Sciatic nerve (tissue), 2 donors: ENCODE measurements at regions not wholly inside any gene's neighbourhood (a gene's known extent, or its start where the extent isn't known, plus 50 kb on each side); places are given as distances from the start of the nearest gene placed in this dataset.

Experiments used
- ATAC-seq: fragments of 200-7000 bp; cut with Tn5 transposase; one replicate; pipeline ENCODE4 v1.9.1; 2020; ENCODE audit warnings: mild to moderate bottlenecking, moderate library complexity
- DNase-seq: peaks from one replicate; pipeline ENCODE4 v3.0.0-alpha.2; 2020; ENCODE audit warnings: low spot score
- intact Hi-C: fragments of 100-400 bp; cut with DNase I; formaldehyde crosslinking; loops from one replicate; pipeline ENCODE4 v1.14.2; 2022
- donor health status: DM: no; HTN: no; CAD: no.
- donor health status: DM: no; HTN: no; CAD: no.

- intact Hi-C loops: no loop called here
- ATAC-seq (no peak), DNase-seq (no peak)
Observed at GRCh38 chr4:162954976-162955375, 211.7 kb downstream of the NAF1 start.

GRCh38 chr4:162952232-162952631, 214.5 kb downstream of the NAF1 start:
- ATAC-seq (no peak), DNase-seq (no peak)
- intact Hi-C loops: no loop called here

DNA sequence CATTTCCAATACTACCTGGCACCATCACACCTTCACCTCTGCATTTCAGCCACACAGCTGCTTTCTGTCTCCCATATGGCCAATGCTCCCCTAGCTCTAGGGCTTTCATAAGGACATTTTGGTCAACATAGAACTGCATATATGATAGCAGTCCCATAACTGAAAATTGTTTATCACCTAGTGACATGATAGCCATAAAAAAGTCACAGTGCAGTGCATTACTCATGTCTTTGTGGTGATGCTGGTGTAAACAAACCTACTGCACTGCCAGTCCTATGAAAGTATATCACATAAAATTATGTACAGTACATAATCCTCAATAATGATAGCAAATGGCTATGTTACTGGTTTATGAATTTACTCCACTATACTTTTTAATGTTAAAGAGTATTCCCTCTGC, 221.0 kb downstream of the NAF1 start:
- no peak for ATAC-seq
- no peak for DNase-seq
- intact Hi-C loops: loop anchor here (5.0 kb wide), 1 partner anchor 307 kb away; no protein-coding TSS in a partner anchor

- no peak for DNase-seq
- intact Hi-C loops: no loop called here
- ATAC-seq: no peak
Observed at GRCh38 chr4:162943263-162943662, 223.4 kb downstream of the NAF1 start.

DNA sequence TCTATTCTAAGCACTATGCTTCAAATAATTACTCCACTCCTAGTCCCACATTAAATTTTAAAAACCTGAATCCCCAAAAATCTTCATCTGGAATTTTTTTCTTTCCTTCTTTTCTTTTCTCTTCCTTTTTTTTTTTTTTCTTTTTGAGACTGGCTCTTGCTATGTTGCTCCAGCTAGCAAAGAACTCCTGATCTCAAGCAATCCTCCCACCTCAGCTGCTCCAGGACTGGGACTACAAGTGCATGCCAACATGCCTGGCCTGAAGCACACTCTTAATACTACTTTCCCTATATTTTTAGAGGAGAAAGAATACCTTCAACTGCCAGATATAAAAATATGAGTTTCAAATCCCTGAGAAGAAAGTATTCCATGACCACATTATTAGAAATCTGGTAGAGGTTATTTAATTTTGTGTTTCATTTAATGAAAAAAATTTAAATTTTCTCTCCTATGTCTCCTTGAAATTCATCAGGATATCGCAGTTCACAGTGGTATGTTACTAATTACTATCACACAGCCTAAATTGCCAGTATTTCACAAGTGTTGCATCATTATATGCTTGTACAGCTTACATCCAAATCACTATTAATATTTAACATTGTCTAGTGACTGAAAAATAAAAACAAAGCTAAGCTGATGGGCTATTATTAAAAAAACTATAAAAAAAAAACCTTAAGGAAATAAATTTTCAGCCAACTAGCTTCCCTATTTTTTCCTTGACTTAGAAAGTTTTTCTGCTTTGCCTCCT, 227.8 kb downstream of the NAF1 start:
- intact Hi-C loops: no loop called here
- ATAC-seq (no peak), DNase-seq (no peak)

DNA sequence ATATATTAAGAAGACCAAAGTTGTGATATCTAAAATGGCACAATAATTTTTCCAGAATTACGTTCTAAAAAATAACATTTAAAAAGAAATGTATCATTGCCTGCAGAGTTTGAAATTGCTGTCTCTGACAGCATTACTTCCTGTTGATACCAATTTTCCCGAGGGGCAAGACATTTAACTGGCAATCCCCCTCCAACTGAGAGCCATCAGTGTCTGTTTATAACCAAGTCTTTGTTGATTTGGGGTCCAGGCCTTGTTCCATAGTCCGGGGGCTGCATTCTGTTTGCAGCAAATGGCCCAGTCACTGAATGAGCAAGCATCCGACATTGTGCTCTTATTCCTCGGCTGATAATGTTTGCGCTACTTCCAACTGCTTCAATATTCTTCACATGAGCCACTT, 231.5 kb downstream of the NAF1 start:
- ATAC-seq (no peak), DNase-seq (no peak)
- intact Hi-C loops: no loop called here

- intact Hi-C loops: no loop called here
- DNase-seq (no peak), ATAC-seq (no peak)
Observed at GRCh38 chr4:162931286-162931685, 235.4 kb downstream of the NAF1 start.

- intact Hi-C loops: no loop called here
- DNase-seq (no peak), ATAC-seq (no peak)
Observed at GRCh38 chr4:162921178-162921785, 245.4 kb downstream of the NAF1 start.

DNA sequence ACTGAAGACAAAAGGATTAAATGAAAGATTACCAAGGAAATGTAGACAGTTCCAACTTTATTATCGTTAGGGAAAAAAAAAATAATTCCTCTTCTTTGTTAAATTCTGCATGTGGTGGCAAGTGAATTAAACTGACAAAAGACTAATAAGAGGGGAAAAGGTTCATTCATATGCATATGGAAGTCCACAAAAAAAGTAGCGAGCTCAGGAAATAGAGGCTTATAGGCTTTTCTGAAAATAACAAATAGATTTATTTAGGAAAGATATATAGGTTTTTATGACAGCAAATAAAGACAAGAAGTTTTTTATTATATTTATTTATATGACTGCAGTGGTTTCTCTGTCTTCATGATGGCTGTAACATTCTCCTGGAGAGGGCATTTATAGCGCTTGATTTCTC, 246.0 kb downstream of the NAF1 start:
- intact Hi-C loops: no loop called here
- DNase-seq: no peak

DNA sequence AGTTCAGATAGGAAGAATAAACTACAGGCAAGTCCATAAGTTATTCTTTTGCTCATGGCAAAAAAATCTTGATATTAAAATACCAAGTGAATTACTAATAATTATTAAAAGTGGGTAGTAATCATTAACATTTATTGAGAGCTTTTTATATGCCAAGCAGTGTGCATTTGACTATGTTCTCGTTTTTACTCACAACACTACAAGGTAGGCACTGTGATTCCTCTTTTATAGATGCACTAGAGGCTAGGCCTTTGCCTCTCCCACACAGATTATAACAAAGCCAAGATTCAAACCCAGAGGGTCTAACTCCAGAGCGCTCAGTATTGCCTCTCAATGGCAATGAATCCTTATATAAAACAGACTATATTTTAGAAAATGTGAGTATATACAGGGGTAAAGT, 254.2 kb downstream of the NAF1 start:
- ATAC-seq: no peak
- intact Hi-C loops: no loop called here
- no peak for DNase-seq

More for the DNA sequence above, 246.0 kb downstream of the NAF1 start:
- no peak for ATAC-seq

DNA sequence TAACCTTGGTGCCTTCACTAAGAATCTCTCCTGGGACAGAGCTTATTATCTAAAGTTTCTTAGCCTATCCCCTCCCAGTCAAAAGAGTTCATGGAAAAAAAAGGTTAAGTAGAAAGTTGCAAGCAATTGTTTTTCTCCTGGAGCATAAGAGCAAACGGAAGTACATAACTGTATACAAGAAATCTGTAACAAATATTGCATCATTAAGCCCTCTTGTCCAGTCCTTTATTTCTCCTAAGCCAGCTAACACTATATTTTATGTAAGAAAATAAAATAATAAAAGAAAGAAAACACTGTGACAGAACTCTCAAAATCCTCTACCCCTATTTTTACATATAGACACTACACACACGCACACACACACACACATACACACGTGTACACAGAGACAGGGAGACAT, 255.3 kb downstream of the NAF1 start:
- no peak for ATAC-seq
- intact Hi-C loops: no loop called here
- DNase-seq: no peak

- intact Hi-C loops: no loop called here
- ATAC-seq: no peak
Observed at GRCh38 chr4:162909952-162910351, 256.7 kb downstream of the NAF1 start.

GRCh38 chr4:162894387-162894786, 272.3 kb downstream of the NAF1 start:
- DNase-seq: no peak
- intact Hi-C loops: no loop called here
- no peak for ATAC-seq

More at GRCh38 chr4:162909952-162910351, 256.7 kb downstream of the NAF1 start:
- no peak for DNase-seq

DNA sequence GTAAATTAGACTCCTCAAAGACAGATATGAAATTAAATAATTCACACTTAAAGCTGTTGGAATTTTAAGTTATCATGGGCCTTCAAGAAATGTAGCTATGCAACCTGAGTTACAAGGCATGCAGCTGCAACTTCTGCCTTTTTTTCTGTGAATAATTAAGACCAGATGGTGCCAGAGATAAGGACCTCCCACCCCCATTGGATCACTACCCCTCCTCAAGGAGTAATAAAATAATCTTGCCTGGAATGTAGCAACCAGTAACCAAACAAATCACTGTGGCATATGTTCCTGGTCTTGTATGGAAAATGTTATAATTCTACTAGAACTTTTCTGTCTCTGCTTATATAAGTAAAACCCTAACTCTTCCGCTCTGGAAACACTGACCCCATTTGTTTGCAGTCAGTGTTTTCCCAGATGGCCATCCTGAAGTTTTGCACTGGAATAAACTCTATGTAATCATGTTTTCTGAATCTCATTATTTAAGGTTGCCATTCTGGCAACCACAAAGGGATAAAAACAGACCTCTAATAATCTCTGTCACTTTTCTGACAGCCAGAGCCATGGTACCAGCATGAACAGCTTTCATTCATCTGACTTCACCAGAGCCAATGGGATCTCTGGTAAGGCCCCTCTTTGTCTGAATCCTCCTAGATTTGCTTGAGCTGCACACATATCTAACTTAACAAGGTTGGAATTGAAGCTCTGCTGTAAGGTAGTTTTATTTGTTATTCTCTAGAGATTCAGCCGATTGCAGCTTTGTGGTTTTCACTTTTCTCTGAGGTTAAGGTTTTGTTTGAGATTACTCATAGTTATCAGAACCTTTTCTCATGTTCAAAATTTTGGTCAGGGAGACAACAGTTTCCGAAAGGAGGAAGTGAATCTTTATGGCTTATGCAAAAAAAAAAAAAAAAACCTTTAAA, 274.6 kb downstream of the NAF1 start:
- ATAC-seq: peak; percentile 75
- no peak for DNase-seq
- intact Hi-C loops: no loop called here

DNA sequence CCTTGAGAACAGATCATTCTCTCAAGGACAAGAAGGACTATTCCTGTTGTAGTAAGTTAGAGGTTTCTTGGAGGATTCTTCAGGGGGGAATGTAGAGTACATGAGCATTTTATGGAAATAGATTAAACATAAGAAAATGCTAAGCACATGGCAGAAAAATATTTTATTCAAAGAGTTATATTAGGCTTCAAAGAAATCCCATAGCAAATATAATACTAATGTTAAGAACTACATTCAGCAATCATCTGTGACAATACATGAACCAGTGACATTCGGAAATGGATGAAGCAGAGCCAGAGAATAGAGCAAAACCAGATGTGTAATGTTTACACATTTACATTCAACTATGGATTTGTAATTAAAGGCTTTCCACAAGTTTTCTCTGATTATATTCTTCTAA, 288.6 kb downstream of the NAF1 start:
- intact Hi-C loops: no loop called here
- ATAC-seq: no peak

DNA sequence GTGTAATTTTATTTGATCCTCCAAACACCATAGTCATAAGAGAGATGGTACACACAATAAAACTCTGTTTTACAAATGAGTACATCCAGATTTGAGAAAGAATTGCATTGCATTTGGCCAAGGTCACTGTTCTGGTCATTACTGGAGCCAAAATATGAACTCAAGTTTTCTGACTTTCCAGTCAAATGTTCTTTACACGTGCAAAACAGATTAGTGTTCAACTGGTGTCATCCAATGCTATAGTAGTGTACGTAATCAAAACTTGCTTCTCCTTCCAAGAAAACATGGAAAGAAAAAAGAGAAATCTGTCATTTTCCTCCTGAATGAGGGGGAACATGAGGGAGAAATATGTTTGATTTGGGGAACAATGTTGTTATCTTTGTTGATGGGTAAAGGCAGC, 291.9 kb downstream of the NAF1 start:
- intact Hi-C loops: no loop called here
- ATAC-seq: no peak
- no peak for DNase-seq

More for the DNA sequence above, 288.6 kb downstream of the NAF1 start:
- no peak for DNase-seq

DNA sequence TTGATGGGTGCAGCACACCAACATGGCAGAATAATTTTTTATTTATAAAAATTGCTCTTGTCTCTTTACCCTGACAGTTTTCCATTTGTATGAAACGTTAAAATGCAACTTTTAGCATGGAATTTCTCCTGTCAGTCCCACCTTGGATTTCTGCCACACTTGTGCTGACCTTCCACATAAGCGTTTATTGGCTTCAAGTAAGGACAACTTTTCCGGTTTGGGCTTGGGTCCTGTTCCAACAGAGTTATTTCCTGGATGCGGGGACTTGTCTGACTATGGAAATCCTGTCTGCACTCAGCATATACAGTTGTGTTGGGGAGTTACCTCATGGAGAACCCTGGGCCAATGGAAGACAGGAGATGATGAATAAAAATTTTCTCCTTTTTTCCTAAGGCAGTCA, 294.7 kb downstream of the NAF1 start:
- no peak for ATAC-seq
- DNase-seq: no peak
- intact Hi-C loops: no loop called here

GRCh38 chr4:162869157-162869556, 297.5 kb downstream of the NAF1 start:
- ATAC-seq: no peak
- no peak for DNase-seq
- intact Hi-C loops: no loop called here

GRCh38 chr4:162866565-162866964, 300.1 kb downstream of the NAF1 start:
- intact Hi-C loops: no loop called here
- DNase-seq: no peak
- no peak for ATAC-seq

DNA sequence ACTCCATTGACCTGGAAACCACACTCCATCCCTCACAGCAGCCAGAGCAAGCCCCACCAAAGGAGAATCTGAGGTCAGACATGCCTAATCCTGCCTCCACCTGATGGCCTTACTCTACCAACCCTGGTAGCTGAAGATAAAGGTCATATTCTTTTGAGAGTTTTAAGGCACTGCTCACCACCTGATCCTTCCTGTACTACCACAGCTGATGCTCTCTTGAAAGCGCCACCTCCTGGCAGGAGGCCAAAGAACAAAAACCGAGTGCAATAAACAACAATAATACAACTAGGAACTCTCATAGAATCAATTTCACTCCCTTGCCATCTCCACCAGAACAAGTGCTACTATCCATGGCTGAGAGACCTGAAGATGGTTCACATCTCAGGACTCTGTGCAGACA, 301.6 kb downstream of the NAF1 start:
- DNase-seq (no peak), ATAC-seq (no peak)

More for the DNA sequence above, 301.6 kb downstream of the NAF1 start:
- intact Hi-C loops: no loop called here
